Peyer's patch (tissue), 4 donors: ENCODE measurements at regions not wholly inside any gene's neighbourhood (a gene's known extent, or its start where the extent isn't known, plus 50 kb on each side); places are given as distances from the start of the nearest gene placed in this dataset.

Experiments used
- POLR2A ChIP-seq, 2 donors: fragments of 450-650 bp; IDR thresholded peaks; one replicate each; pipeline ENCODE4 v1.5.1; 2017; ENCODE audit warnings: antibody characterized with exemption in 2 of 2, mild to moderate bottlenecking in 2 of 2, moderate library complexity in 2 of 2
- TF ChIP-seq, protein P1 (sequence below), 6 experiments: fragments of 450-650 bp in 4 of 6; fragments of 200-600 bp in 2 of 6; sonication (generic) in 1 of 6; IDR thresholded peaks; one replicate each; pipeline ENCODE4 v1.5.1; 2017 to 2019; ENCODE audit warnings: antibody characterized with exemption in 6 of 6, mild to moderate bottlenecking in 3 of 6, moderate library complexity in 1 of 6

GRCh38 chr5:166178411-166179080, 2112.9 kb upstream of the WWC1 start:
- TF ChIP-seq, protein P1, sequence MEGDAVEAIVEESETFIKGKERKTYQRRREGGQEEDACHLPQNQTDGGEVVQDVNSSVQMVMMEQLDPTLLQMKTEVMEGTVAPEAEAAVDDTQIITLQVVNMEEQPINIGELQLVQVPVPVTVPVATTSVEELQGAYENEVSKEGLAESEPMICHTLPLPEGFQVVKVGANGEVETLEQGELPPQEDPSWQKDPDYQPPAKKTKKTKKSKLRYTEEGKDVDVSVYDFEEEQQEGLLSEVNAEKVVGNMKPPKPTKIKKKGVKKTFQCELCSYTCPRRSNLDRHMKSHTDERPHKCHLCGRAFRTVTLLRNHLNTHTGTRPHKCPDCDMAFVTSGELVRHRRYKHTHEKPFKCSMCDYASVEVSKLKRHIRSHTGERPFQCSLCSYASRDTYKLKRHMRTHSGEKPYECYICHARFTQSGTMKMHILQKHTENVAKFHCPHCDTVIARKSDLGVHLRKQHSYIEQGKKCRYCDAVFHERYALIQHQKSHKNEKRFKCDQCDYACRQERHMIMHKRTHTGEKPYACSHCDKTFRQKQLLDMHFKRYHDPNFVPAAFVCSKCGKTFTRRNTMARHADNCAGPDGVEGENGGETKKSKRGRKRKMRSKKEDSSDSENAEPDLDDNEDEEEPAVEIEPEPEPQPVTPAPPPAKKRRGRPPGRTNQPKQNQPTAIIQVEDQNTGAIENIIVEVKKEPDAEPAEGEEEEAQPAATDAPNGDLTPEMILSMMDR (IDR thresholded peaks at IDR 0.05), result no peak
- TF ChIP-seq POLR2A (IDR thresholded peaks at IDR 0.05), result no peak
